ENCODE measurements at regions not wholly inside any gene's neighbourhood (a gene's known extent, or its start where the extent isn't known, plus 50 kb on each side); places are given as distances from the start of the nearest gene placed in this dataset.
"Not testable (repeated sequence)": the region's sequence is repeated elsewhere in the genome, so short reads cannot be mapped to it uniquely, and the experiment has no call there.

DNA sequence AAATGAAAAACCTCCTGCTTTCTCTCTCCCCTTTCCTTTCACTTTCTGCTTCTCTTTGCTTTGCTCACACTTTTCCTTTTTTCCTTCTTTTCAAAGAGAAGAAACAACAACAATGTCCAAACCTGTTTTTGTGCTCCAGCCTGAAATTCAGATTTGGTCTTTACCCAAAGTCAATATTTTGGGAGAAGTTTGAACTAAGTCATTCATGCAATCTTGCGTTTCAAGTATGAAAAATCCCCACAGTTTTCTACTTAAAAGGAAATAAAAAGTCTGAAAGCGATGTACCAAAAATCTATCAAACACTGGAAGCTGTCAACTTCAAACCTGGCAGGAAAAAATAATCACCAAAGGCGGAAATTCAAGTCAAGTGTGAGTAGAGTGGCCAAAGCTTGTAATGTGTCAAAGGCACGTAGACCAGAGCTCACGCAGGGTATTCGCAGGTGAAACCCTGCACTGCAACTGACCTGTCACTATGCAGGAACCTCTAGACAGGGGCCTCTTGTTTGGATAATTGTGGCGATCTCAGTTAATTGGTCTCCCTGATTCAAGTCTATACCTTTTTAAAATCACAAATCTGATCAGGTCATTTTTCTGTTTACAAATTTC, 118.8 kb upstream of the GALNT15 start:
- DNase-seq, result no peak

DNA sequence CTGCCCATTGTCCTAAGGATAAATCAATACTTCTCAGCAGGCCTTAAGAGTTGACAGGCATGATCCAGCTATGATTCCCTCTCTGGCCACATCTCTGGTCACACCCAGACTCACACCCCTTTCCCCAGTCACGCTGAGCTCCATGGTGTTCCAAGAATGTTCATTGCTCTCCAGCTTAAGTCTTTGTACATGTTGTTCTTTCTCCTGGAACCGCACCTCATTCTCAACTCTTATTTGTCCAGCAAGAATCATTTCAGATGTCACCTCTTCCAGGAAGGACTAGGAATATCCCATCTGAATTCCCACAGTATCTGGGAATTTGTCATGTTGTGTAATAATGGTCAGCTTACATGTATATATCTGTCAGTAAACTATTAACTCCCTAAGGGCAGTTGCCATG, 118.3 kb upstream of the GALNT15 start:
- DNase-seq, result no peak

- no peak for DNase-seq
Measured at GRCh38 chr3:16058521-16058920, 116.0 kb upstream of the GALNT15 start.

DNA sequence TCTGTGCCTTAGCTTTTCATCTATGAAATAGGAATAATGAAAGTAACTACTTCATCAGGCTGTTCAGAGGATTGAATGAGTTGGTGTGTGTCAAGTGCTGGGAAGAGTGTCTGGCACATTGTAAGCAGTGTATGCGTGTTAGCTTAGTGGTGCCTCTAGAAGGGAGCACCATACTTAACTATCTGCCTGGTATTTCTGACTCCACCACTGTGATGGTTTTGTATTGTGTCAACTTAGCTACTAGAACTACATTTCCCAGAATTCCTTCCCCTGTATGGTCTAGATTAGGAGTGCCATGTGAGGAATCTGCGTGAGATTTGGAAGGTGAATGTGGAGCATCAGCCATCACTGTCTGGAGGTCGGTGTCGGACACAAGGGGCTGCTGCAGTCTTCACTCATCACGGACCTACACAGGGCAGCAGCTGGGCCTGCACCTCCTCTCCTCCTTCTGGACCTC, 115.4 kb upstream of the GALNT15 start:
- DNase-seq, result no peak

- DNase-seq, result no peak
Measured at GRCh38 chr3:16059711-16060357, 114.6 kb upstream of the GALNT15 start.

DNA sequence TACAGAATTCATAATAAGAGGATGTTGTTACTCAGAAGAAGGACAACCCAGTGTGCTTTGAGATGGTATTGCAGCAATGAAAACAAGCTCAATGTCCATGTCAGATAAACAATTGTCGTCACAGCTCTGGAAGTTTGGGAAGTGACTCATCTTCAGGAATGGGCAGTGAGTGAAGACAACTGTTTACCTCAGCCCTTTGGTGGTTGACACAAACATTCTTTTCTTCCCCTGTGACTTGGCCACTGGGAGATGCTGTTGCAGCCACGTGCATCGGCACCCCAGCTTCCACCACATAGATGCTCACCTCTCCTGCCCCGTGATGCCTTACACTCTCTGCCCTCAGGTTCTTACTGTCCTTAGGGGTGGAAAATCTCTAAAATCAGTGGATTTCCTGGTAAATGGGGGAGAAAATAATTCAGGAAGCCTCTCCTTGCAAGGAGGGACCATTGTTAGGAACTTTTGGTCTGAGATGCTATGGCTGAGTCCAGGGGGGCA, 114.1 kb upstream of the GALNT15 start:
- DNase-seq, result no peak

DNA sequence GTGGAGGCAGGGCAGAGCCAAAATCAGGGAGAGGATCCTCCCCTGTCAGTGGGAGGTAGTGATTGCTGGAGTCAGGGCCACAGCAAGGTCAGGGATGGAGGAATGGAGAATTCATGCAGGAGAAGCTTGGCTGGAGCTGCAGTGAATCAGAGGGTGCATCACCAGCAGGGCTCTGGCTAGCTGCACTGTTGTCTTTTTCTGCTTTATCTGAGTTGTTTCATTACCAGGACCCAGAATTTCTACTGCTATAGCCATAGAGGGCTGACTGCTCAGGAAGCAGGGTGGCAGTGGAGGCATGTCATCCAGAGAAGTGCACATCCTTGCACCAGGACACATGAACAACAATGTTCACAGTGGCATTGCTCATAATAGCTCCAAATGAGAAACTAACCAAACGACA, 113.5 kb upstream of the GALNT15 start:
- DNase-seq, result no peak

DNA sequence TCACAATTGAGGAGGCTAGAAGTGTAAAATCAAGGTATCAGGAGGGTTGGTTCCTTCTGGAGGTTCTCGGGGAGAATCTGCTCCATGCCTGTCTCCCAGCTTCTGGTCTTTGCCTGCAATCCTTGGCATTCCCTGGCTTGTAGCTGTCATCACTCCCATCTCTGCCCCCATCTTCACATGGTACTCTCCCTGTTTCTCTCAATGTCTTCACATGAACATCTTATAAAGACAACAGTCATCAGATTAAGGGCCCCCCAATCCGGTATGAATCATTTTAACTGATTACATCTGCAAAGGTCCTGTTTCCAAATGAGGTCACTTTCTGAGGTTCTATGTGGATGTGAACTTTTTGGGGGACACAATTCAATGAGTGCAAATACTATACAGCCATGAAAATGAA, 113.0 kb upstream of the GALNT15 start:
- DNase-seq, result no peak

DNA sequence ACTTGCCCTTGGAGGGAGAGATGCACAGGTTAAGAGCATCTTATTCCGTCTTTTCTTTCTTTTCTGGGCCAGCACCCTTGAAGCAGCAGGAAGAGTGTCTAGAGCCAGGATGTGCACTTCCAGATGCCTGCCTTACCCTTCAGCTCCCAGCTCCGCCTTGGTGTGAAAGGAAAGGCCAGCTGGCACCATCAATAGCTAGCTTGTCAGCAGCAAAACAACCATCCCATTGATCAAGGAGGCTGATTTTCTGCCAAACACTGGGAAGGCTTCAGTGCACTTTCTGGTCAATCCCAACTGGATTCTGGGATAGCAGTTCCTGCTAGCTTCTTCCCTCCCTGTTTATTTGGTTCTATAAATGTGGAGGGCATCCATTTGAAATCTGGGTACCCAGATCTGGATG, 110.9 kb upstream of the GALNT15 start:
- DNase-seq, result no peak

- DNase-seq, result no peak
Measured at GRCh38 chr3:16064642-16065414, 109.7 kb upstream of the GALNT15 start.

DNA sequence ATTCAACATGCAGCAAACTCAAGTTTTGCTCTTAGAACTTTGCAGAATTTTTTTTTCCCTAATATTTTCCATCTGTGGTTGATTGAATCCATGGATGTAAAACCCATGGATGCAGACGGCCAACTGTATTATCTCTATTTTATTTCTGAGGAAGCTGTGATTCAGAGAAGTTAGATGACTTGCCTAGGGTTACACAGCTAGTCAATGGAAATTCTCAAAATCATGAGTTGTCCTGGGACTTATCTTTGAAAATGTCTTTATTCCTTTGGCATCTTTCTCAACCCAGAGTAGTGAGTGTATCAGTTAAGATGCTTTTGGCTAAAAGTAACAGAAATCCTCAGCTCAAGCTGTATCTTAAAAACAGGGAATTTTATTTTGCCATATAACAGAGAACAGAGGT, 107.9 kb upstream of the GALNT15 start:
- no peak for DNase-seq

GRCh38 chr3:16066975-16067374, 107.5 kb upstream of the GALNT15 start:
- DNase-seq, result no peak

GRCh38 chr3:16067837-16068471, 106.5 kb upstream of the GALNT15 start:
- no peak for DNase-seq

DNA sequence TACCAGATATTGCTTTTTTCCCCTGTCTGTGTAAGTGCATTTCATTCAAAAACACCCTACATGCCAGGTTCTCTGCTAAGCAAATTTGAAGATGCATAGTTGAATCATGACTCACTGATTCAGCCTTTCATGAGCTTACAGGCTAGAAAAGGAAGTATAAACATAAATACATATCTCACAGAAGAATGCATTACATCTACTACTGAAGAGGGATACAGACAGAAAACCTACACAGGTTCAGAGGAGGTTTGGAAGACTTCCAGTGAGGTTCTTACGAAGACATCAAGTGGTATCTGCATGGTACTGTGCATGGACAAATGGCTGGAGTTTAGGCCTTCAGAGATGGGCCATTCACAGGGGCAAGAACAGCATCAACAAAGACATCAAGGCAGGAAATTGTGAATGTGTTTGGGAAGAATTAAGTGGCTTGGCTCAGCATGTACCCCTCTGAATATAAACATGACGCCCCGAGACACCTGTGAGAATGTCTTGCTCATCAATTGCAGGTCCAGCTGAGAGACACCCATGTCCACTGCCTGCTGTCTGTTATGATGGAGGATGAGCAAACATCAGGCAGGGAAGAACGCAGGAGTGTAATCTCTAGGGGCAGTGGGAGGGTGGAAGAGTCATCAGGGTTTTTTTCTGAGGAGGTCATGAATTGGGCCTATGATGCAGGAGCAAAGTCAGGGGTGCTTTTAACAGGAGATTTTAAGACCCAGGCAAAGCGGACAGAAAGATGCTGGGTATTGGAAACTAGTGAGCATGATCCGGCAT, 105.1 kb upstream of the GALNT15 start:
- DNase-seq, result no peak

- DNase-seq, result no peak
Measured at GRCh38 chr3:16070707-16071106, 103.8 kb upstream of the GALNT15 start.

DNA sequence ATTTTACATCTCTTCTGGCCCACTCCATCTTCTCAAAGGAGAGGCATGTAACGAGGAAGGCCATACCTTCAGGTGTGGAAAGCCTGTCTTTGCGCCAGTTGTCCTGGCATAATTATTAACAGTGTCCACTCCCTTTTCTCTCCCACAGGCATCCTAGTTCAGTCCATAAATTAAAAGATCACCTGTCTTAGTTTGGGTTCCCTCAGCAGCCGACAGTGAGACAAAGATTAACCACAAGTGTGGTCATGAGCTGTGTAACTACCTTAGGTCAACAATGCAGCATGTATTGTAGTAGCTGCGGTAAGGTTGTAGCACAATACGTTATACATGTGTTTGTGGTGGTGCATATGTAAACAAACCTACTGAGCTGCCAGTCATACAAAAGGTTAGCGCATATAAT, 103.3 kb upstream of the GALNT15 start:
- DNase-seq, result no peak

- no peak for DNase-seq
Measured at GRCh38 chr3:16072420-16073110, 101.9 kb upstream of the GALNT15 start.

DNA sequence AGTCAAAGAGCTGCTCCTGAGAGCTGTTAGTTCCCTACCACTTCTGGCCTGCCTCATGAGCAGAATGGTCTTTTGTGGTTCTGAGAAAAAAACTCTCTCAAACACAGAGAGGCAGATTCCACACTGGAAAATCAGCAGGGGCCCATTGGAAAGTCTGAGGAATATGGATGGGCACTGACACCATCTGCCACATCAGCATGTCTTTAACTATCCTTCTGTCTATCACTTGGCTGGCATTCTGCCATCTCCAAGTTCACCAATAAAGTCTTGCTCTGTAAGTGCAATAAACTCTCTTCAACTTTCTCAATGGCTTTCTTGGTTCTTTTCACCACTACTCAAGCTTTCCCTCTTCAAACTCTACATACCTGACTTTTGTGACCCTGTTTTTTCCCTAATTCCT, 101.3 kb upstream of the GALNT15 start:
- no peak for DNase-seq

GRCh38 chr3:16073990-16074671, 100.3 kb upstream of the GALNT15 start:
- not testable (repeated sequence) for DNase-seq

GRCh38 chr3:16075647-16076046, 98.8 kb upstream of the GALNT15 start:
- DNase-seq, result no peak

DNA sequence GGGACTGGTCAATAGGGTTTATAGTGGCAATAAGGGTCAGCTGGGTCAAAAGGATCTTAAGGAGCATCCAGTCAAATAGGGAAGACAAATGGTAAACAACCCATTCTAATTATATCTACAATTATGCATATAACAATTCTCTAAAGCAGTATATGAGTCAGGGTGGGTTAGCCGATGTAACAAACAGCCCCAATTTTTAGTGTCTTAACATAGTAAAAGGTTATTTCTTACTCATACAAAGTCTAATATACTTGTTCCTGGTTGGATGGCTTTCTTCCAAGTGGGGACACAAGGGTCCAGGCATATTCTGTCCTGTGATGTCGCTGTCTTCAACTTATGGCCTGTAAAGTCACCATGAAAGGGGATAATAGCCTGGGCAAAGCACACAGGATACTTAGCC, 97.9 kb upstream of the GALNT15 start:
- DNase-seq, result no peak
